HL-60 (cell line): ENCODE measurements at regions not wholly inside any gene's neighbourhood (a gene's known extent, or its start where the extent isn't known, plus 50 kb on each side); places are given as distances from the start of the nearest gene placed in this dataset.

Source experiments
- DNase-seq, 2 experiments: peaks; one replicate each; pipeline ENCODE4 v3.0.0-alpha.2; 2010 to 2020; ENCODE audit warnings: low read depth in 1 of 2, low spot score in 1 of 2
- H3K27ac ChIP-seq: fragments of 250-450 bp; sonication (Bioruptor Pico); replicated peaks from 2 replicates; pipeline ENCODE4 v1.5.1; 2020; ENCODE audit warnings: mild to moderate bottlenecking, moderate library complexity
- H3K27me3 ChIP-seq: fragments of 250-450 bp; sonication (Bioruptor Pico); 2 replicates; pipeline ENCODE4 v1.5.1; 2021; ENCODE audit warnings: mild to moderate bottlenecking, moderate library complexity; ENCODE audit not compliant: insufficient read depth, poor library complexity, severe bottlenecking
- H3K4me3 ChIP-seq: replicated peaks from 2 replicates; pipeline ENCODE4 v1.5.1; 2011; ENCODE audit warnings: mild to moderate bottlenecking, control low read depth, low read length; ENCODE audit not compliant: insufficient read depth
- CTCF ChIP-seq: IDR thresholded peaks from one replicate; pipeline ENCODE4 v1.5.1; 2011; ENCODE audit warnings: low read length, control low read depth, inconsistent platforms; ENCODE audit not compliant: insufficient read depth
- GABPA ChIP-seq: IDR thresholded peaks from 2 replicates; pipeline ENCODE4 v1.6.1; 2012; ENCODE audit warnings: low read depth
- POLR2AphosphoS5 ChIP-seq: IDR thresholded peaks from 2 replicates; pipeline ENCODE4 v1.6.1; 2012; ENCODE audit warnings: low read depth
- REST ChIP-seq: IDR thresholded peaks from 2 replicates; pipeline ENCODE4 v1.6.1; 2012; ENCODE audit warnings: low read depth; ENCODE audit not compliant: insufficient replicate concordance
- SPI1 ChIP-seq: IDR thresholded peaks from 2 replicates; pipeline ENCODE4 v1.6.1; 2012; ENCODE audit warnings: low read depth, mild to moderate bottlenecking, borderline replicate concordance

- H3K27ac ChIP-seq = no peak overlapping the region
- H3K27me3 ChIP-seq = no peaks in the 10 kb centered on the region
- no peak for DNase-seq
- TF ChIP-seq POLR2AphosphoS5 = no peak
- TF ChIP-seq SPI1 = no peak
- no peak for TF ChIP-seq REST
- TF ChIP-seq GABPA = no peak
- no peak for TF ChIP-seq CTCF
- no peak overlapping the region for H3K4me3 ChIP-seq
Measured at GRCh38 chr12:105946493-105946901, 192.3 kb downstream of the NUAK1 start.

GRCh38 chr12:105947906-105948305 is 190.8 kb downstream of the NUAK1 start:
- Histone ChIP-seq H3K27me3 (no peaks in the 10 kb centered on the region), H3K27ac (no peak overlapping the region), H3K4me3 (no peak overlapping the region)
- DNase-seq = no peak
- no peak for TF ChIP-seq SPI1
- TF ChIP-seq CTCF = no peak
- TF ChIP-seq GABPA = no peak
- no peak for TF ChIP-seq POLR2AphosphoS5

- Histone ChIP-seq H3K27me3 (no peaks in the 10 kb centered on the region), H3K4me3 (no peak overlapping the region), H3K27ac (no peak overlapping the region)
- TF ChIP-seq POLR2AphosphoS5 = no peak
- no peak for DNase-seq
Measured at GRCh38 chr12:105948331-105948730, 190.4 kb downstream of the NUAK1 start.

- Histone ChIP-seq H3K27me3 (no peaks in the 10 kb centered on the region), H3K27ac (no peak overlapping the region), H3K4me3 (no peak overlapping the region)
- DNase-seq = no peak
- no peak for TF ChIP-seq POLR2AphosphoS5
- TF ChIP-seq CTCF = no peak
- no peak for TF ChIP-seq SPI1
- no peak for TF ChIP-seq GABPA
- TF ChIP-seq REST = no peak
Measured at GRCh38 chr12:105949391-105949790, 189.4 kb downstream of the NUAK1 start.
